ENCODE measurements at regions not wholly inside any gene's neighbourhood (a gene's known extent, or its start where the extent isn't known, plus 50 kb on each side); places are given as distances from the start of the nearest gene placed in this dataset.
"Not testable (repeated sequence)": the region's sequence is repeated elsewhere in the genome, so short reads cannot be mapped to it uniquely, and the experiment has no call there.

GRCh38 chr2:2896011-2896410 is 481.6 kb downstream of the EIPR1 start:
- DNase-seq (ENCODE audit: low spot score), result no peak

GRCh38 chr2:2894011-2894410 is 483.6 kb downstream of the EIPR1 start:
- not testable (repeated sequence) for DNase-seq (ENCODE audit: low spot score)

GRCh38 chr2:2892892-2893291 is 484.7 kb downstream of the EIPR1 start:
- DNase-seq (ENCODE audit: low spot score), result no peak

- DNase-seq (ENCODE audit: low spot score), result no peak
Measured at GRCh38 chr2:2892378-2892777, 485.2 kb downstream of the EIPR1 start.

- no peak for DNase-seq (ENCODE audit: low spot score)
Measured at GRCh38 chr2:2890901-2891300, 486.7 kb downstream of the EIPR1 start.

- no peak for DNase-seq (ENCODE audit: low spot score)
Measured at GRCh38 chr2:2890246-2890645, 487.4 kb downstream of the EIPR1 start.

- DNase-seq (ENCODE audit: low spot score), result no peak
Measured at GRCh38 chr2:2889646-2890045, 488.0 kb downstream of the EIPR1 start.

GRCh38 chr2:2889141-2889540 is 488.5 kb downstream of the EIPR1 start:
- DNase-seq (ENCODE audit: low spot score), result no peak

- no peak for DNase-seq (ENCODE audit: low spot score)
Measured at GRCh38 chr2:2887772-2888387, 489.7 kb downstream of the EIPR1 start.

GRCh38 chr2:2886922-2887321 is 490.7 kb downstream of the EIPR1 start:
- no peak for DNase-seq (ENCODE audit: low spot score)

- DNase-seq (ENCODE audit: low spot score), result no peak
Measured at GRCh38 chr2:2881499-2881898, 496.1 kb downstream of the EIPR1 start.

- DNase-seq (ENCODE audit: low spot score), result no peak
Measured at GRCh38 chr2:2880938-2881337, 496.7 kb downstream of the EIPR1 start.

GRCh38 chr2:2879781-2880180 is 497.8 kb downstream of the EIPR1 start:
- no peak for DNase-seq (ENCODE audit: low spot score)

- DNase-seq (ENCODE audit: low spot score), result no peak
Measured at GRCh38 chr2:2879071-2879470, 498.5 kb downstream of the EIPR1 start.

- no peak for DNase-seq (ENCODE audit: low spot score)
Measured at GRCh38 chr2:2877427-2877826, 500.2 kb downstream of the EIPR1 start.

GRCh38 chr2:2876331-2877221 is 501.0 kb downstream of the EIPR1 start:
- DNase-seq (ENCODE audit: low spot score), result no peak

- DNase-seq (ENCODE audit: low spot score), result no peak
Measured at GRCh38 chr2:2875831-2876230, 501.8 kb downstream of the EIPR1 start.

- no peak for DNase-seq (ENCODE audit: low spot score)
Measured at GRCh38 chr2:2875296-2875695, 502.3 kb downstream of the EIPR1 start.

GRCh38 chr2:2874805-2875204 is 502.8 kb downstream of the EIPR1 start:
- DNase-seq (ENCODE audit: low spot score), result no peak

GRCh38 chr2:2874341-2874740 is 503.3 kb downstream of the EIPR1 start:
- DNase-seq (ENCODE audit: low spot score), result no peak

GRCh38 chr2:2873450-2873811 is 504.2 kb downstream of the EIPR1 start:
- no peak for DNase-seq (ENCODE audit: low spot score)

GRCh38 chr2:2872713-2873449 is 504.7 kb downstream of the EIPR1 start:
- no peak for DNase-seq (ENCODE audit: low spot score)

- no peak for DNase-seq (ENCODE audit: low spot score)
Measured at GRCh38 chr2:2872309-2872617, 505.4 kb downstream of the EIPR1 start.

Measured in CD4-positive, alpha-beta T cell treated with Interleukin-15 for 4 hours (primary cell).